ENCODE measurements at regions not wholly inside any gene's neighbourhood (a gene's known extent, or its start where the extent isn't known, plus 50 kb on each side); places are given as distances from the start of the nearest gene placed in this dataset.

GRCh38 chr3:117691526-117691925 is 981.9 kb downstream of the TUSC7 start:
- no peak for DNase-seq (ENCODE audit: low spot score)
- intact Hi-C loops (cut with DNase I) = no loop called here

GRCh38 chr3:117692416-117692995 is 982.9 kb downstream of the TUSC7 start:
- intact Hi-C loops (cut with DNase I) = no loop called here

GRCh38 chr3:117695321-117695720 is 985.7 kb downstream of the TUSC7 start:
- intact Hi-C loops (cut with DNase I) = no loop called here
- no peak for DNase-seq (ENCODE audit: low spot score)

More at GRCh38 chr3:117692416-117692995, 982.9 kb downstream of the TUSC7 start:
- no peak for DNase-seq (ENCODE audit: low spot score)

- DNase-seq (ENCODE audit: low spot score) = no peak
- intact Hi-C loops (cut with DNase I) = no loop called here
Measured at GRCh38 chr3:117695871-117696645, 986.5 kb downstream of the TUSC7 start.

GRCh38 chr3:117696851-117697407 is 987.4 kb downstream of the TUSC7 start:
- DNase-seq (ENCODE audit: low spot score) = no peak
- intact Hi-C loops (cut with DNase I) = no loop called here

- no peak for DNase-seq (ENCODE audit: low spot score)
- intact Hi-C loops (cut with DNase I) = no loop called here
Measured at GRCh38 chr3:117699058-117699457, 989.5 kb downstream of the TUSC7 start.

- intact Hi-C loops (cut with DNase I) = no loop called here
- no peak for DNase-seq (ENCODE audit: low spot score)
Measured at GRCh38 chr3:117700573-117701360, 991.2 kb downstream of the TUSC7 start.

- intact Hi-C loops (cut with DNase I) = no loop called here
- DNase-seq (ENCODE audit: low spot score) = no peak
Measured at GRCh38 chr3:117705011-117705410, 995.4 kb downstream of the TUSC7 start.

- intact Hi-C loops (cut with DNase I) = no loop called here
- DNase-seq (ENCODE audit: low spot score) = no peak
Measured at GRCh38 chr3:117706037-117706436, 996.5 kb downstream of the TUSC7 start.

- DNase-seq (ENCODE audit: low spot score) = no peak
- intact Hi-C loops (cut with DNase I) = no loop called here
Measured at GRCh38 chr3:117706756-117707155, 997.2 kb downstream of the TUSC7 start.

GRCh38 chr3:117708601-117709000 is 999.0 kb downstream of the TUSC7 start:
- intact Hi-C loops (cut with DNase I) = no loop called here
- DNase-seq (ENCODE audit: low spot score) = no peak

- DNase-seq (ENCODE audit: low spot score) = no peak
- intact Hi-C loops (cut with DNase I) = no loop called here
Measured at GRCh38 chr3:117709108-117709507, 999.5 kb downstream of the TUSC7 start.

GRCh38 chr3:117710501-117710900 is 1000.9 kb downstream of the TUSC7 start:
- DNase-seq (ENCODE audit: low spot score) = no peak
- intact Hi-C loops (cut with DNase I) = no loop called here

- intact Hi-C loops (cut with DNase I) = no loop called here
- no peak for DNase-seq (ENCODE audit: low spot score)
Measured at GRCh38 chr3:117719316-117719926, 1009.8 kb downstream of the TUSC7 start.

- intact Hi-C loops (cut with DNase I) = loop anchor here (10.0 kb wide), 1 partner anchor 947 kb away; no protein-coding TSS in a partner anchor
- no peak for DNase-seq (ENCODE audit: low spot score)
Measured at GRCh38 chr3:117721866-117722265, 1012.3 kb downstream of the TUSC7 start.

- intact Hi-C loops (cut with DNase I) = loop anchor here (10.0 kb wide), 1 partner anchor 948 kb away; no protein-coding TSS in a partner anchor
- no peak for DNase-seq (ENCODE audit: low spot score)
Measured at GRCh38 chr3:117722856-117723255, 1013.3 kb downstream of the TUSC7 start.

- intact Hi-C loops (cut with DNase I) = loop anchor here (10.0 kb wide), 1 partner anchor 949 kb away; no protein-coding TSS in a partner anchor
- DNase-seq (ENCODE audit: low spot score) = no peak
Measured at GRCh38 chr3:117723825-117724224, 1014.2 kb downstream of the TUSC7 start.

GRCh38 chr3:117725314-117725713 is 1015.7 kb downstream of the TUSC7 start:
- no peak for DNase-seq (ENCODE audit: low spot score)
- intact Hi-C loops (cut with DNase I) = loop anchor here (10.0 kb wide), 1 partner anchor 951 kb away; no protein-coding TSS in a partner anchor

GRCh38 chr3:117726776-117727175 is 1017.2 kb downstream of the TUSC7 start:
- intact Hi-C loops (cut with DNase I) = loop anchor here (10.0 kb wide), 1 partner anchor 952 kb away; no protein-coding TSS in a partner anchor
- no peak for DNase-seq (ENCODE audit: low spot score)

Measured in cardiac septum (tissue), 1 donor.